Inflammatory macrophage (primary cell): ENCODE measurements at regions not wholly inside any gene's neighbourhood (a gene's known extent, or its start where the extent isn't known, plus 50 kb on each side); places are given as distances from the start of the nearest gene placed in this dataset.
"Not testable (repeated sequence)": the region's sequence is repeated elsewhere in the genome, so short reads cannot be mapped to it uniquely, and the experiment has no call there.

Experiments used
- DNase-seq, 2 donors: peaks; one replicate each; pipeline ENCODE4 v3.0.0-alpha.2; 2020 to 2022

- DNase-seq: no peak
These were observed 521.9 kb downstream of the DTWD2 start for GRCh38 chr5:118466418-118466817.

DNA sequence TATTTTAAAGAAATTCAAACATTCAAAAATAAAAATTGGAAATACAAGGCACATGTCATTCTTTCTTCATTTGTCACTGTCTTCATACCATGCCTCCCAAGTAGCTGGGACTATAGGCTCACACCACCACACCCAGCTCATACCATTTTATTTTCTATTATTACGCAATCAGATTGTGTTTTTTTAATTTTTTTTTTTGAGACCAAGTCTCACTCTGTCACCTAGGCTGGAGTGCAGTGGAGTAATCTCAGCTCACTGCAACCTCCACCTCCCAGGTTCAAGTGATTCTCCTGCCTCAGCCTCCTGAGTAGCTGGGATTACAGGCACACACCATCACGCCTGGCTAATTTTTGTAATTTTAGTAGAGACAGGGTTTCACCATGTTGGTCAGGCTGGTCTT is 526.1 kb downstream of the DTWD2 start:
- not testable (repeated sequence) for DNase-seq

DNA sequence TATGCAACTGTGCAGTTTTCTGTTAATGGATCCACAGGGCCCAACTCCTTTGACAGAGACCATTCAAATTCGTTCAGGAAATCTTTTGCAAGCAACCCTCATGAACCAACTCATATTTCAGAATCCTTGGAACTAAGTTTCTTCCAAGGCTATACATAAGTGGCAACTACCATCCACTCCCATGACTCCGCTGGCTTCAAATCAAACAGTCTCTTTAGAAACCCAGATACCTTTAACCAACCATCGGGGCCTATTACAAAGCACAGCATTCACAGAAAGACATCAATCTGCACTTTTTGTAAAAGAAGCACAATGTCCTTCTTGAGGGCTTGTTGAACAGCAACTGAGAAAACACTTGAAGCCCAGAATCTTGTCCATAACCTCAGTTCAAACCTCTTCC is 526.9 kb downstream of the DTWD2 start:
- DNase-seq: no peak

- no peak for DNase-seq
These were observed 528.9 kb downstream of the DTWD2 start for GRCh38 chr5:118459490-118459889.

DNA sequence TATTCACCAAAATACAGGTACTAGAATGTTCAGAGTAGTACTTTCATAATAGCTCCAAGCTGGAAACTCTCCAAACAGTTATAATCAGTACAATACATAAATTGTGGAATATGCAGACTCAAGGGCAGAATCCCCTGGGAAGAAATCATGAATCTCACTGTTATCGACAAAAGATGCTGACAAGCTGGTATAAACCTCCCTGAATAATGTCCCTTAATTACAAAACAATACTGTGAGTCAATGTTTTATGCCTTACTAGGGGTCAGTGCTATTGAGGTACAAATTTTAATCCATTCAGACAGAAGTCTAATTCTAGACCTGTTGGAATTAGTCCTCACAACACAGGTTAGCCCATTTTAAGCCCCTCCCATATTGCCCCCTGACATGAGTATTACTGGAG is 532.3 kb downstream of the DTWD2 start:
- DNase-seq: no peak

DNA sequence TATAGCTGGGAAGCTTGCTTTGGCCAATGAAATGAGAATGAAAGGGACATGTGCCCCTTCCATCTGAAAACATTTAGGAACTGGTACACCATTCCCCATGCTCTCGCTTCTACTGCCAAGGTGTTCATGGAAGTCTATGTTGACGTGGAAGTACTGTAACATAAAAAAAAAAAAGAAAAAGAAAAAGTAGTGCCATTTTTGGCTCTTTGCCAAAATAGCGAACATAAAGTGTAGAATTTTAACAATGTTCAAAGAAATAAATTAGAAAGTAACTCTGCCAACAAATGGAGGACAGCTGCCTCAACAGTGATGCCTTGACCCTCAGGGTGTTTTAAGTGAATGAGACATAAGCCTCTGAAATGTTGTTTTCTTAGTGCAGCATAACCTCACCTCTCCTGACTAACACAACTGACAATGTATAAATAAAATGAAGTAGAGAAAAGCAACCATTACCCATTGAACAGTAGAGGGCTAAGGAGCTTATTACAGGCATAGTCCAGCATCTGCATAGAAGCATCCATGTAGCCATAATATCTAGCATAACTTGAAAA is 536.6 kb downstream of the DTWD2 start:
- DNase-seq: no peak

- no peak for DNase-seq
These were observed 537.6 kb downstream of the DTWD2 start for GRCh38 chr5:118450554-118451332.

GRCh38 chr5:118447350-118447749 is 541.0 kb downstream of the DTWD2 start:
- DNase-seq: no peak

DNA sequence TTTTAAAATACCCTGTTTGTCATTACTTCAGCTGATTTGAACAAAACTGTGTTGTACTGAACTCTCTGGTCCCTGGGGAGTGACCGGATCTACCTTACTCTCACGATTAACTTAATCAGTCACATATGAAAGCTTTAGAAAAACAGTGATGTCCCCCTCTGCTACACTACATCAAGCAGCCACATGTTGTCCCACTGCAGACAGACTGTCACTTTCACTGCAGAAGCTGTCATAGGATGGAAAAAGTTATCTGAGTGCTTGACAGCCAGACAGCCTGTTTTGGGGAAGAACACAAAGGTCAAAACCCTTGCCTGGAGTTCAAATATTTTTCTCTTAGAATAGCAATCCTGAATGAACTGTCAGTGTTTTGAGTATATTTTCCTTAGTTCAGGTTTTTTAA is 546.4 kb downstream of the DTWD2 start:
- DNase-seq: no peak

DNA sequence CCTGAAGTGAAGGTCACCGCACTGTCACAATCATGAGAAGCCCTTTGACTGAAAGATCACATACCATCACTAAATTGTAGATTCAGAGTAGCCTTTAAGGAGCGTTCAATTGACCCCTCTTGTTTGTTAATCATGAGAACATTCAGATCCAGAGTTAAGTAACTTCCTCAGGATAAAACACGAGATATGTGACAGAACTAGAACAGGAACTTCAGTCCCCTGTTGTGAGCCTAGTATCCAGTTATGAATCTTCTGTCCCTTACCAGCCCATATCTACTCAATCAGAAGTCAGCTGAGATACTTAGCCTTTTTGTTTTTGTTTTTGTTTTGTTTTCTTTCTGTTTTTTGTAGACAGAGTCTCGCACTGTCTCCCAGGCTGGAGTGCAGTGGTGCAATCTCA is 547.3 kb downstream of the DTWD2 start:
- no peak for DNase-seq

DNA sequence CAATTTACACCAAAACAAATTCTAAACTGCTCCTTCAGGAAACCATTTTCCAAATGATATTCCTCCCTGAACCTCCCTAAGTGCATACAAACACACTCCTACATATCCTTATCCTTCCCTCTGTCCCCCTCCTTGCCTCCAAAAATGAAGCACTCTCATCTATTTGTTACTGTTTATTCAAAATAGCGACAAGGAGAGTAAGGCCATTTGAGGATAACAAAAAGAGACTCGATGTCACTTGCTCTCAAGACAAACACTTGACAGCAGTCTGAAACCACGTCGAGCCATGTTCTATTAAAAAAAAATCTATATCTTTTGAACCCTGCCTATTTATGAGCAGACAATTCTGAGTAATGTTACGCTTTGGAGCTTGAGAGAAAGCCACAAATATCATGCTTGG is 547.9 kb downstream of the DTWD2 start:
- DNase-seq: no peak

DNA sequence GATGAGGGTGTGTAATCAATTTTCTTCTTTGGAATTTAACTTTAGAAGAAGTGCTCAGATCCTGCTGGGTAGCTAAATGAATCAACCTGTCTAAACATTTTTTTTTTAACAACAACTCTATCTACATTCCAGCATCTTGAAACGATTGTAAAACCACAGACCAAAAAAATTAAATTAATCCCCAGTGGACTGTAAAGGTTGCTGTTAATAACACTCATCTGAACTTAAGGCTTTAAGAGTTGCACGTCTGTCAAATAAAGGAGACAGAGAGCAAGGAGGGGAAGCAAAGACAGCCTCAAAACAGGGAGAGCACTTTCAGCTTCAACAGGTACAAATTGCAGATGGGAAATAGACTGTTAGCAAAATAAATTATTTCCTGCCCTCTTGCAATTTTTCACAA is 548.5 kb downstream of the DTWD2 start:
- no peak for DNase-seq

- DNase-seq: no peak
These were observed 553.2 kb downstream of the DTWD2 start for GRCh38 chr5:118435131-118435530.

GRCh38 chr5:118434522-118434921 is 553.8 kb downstream of the DTWD2 start:
- DNase-seq: no peak

- no peak for DNase-seq
These were observed 558.3 kb downstream of the DTWD2 start for GRCh38 chr5:118430076-118430475.

DNA sequence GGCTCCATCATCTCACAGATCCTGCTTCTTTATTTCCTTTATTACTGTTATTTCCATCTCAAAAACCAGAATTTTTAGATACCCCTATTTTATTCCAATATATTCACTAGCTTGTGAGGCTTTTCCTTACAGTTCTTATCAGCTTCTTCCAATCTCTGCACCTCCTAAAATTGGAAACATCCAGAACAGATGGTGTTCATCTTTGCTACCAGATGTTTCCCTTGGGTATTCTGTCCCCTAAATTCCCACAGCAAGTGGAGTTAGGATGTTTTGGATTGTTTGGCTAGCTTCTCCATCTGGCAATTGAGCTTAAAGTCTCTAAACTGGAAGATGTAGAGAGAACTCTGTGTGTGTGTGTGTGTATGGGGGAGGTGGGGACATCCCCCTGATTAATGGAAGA is 580.4 kb downstream of the DTWD2 start:
- no peak for DNase-seq

GRCh38 chr5:118405650-118406061 is 582.7 kb downstream of the DTWD2 start:
- DNase-seq: no peak

GRCh38 chr5:118397236-118397635 is 591.1 kb downstream of the DTWD2 start:
- DNase-seq: no peak

DNA sequence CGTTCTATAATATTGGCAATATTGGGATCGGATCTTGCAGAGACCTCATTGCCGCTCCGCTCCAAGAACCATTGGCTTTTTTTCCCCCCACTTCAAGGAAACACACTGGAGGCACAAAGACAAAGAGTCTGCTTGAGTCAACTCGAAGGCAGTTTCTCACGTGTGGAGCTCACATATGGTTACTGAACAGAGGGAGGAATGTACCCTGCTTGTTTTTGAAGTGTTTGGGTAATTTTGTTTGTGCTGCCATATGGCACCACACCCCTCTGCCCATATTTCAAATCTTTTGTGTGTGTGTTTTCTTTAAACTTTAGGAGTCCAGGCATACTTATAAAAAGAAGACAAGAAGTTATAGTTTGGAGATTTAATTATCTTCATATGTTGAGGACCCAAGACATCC is 595.9 kb downstream of the DTWD2 start:
- no peak for DNase-seq

DNA sequence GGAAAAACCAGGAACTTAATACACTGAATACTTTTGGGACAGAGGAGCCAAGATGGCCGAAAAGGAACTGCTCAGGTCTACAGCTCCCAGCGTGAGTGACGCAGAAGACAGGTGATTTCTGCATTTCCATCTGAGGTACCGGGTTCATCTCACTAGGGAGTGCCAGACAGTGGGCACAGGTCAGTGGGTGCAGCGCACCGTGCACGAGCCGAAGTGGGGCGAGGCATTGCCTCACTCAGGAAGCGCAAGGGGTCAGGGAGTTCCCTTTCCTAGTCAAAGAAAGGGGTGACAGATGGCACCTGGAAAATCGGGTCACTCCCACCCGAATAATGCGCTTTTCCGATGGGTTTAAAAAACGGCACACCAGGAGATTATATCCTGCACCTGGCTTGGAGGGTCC is 605.4 kb downstream of the DTWD2 start:
- not testable (repeated sequence) for DNase-seq

- DNase-seq: no peak
These were observed 608.9 kb downstream of the DTWD2 start for GRCh38 chr5:118379470-118379869.

DNA sequence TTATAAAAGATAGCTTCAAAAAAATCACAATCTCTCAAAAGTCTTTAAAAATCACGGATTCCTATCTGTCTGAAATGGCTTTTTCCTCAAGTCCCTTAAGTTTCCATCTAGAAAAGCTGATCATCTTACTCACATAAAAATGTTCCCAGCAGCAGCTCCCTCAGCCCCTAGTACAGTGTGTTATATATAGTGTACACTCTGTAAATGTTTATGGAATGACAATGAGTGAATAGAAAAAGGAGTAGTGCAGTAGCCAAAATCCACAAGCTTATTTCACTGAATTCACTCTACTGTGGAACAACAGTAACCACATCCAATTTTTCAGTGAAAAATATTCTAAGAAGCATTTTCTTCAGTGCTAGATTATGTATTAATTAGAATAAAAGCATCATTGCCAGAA is 609.4 kb downstream of the DTWD2 start:
- DNase-seq: no peak

DNA sequence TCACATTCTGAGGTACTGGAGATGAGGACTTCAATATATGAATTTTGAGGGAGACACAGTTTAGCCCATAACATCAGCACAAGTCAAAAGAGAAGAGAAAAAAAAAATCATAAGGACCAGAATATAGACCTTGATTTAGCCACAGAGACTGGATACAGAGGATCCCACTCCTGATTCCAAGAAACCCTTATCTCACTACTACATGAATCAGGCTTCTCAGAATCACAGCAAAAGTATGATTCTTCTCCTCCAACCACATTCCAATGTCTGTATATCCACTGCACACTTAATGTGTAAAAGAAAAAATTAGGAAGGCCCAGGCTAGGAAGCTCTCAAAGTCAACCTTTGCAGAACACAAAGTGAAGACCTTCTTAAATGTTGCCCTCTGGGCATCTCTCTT is 610.9 kb downstream of the DTWD2 start:
- DNase-seq: no peak

- no peak for DNase-seq
These were observed 616.1 kb downstream of the DTWD2 start for GRCh38 chr5:118371973-118372831.
